T-helper 9 cell (primary cell): ENCODE measurements at regions not wholly inside any gene's neighbourhood (a gene's known extent, or its start where the extent isn't known, plus 50 kb on each side); places are given as distances from the start of the nearest gene placed in this dataset.
"Not testable (repeated sequence)": the region's sequence is repeated elsewhere in the genome, so short reads cannot be mapped to it uniquely, and the experiment has no call there.

Experiments
- DNase-seq: peaks from one replicate; pipeline ENCODE4 v3.0.0-alpha.2; 2020

GRCh38 chrX:16320765-16321355 lies 153.6 kb downstream of the MAGEB17 start:
- DNase-seq: no peak

DNA sequence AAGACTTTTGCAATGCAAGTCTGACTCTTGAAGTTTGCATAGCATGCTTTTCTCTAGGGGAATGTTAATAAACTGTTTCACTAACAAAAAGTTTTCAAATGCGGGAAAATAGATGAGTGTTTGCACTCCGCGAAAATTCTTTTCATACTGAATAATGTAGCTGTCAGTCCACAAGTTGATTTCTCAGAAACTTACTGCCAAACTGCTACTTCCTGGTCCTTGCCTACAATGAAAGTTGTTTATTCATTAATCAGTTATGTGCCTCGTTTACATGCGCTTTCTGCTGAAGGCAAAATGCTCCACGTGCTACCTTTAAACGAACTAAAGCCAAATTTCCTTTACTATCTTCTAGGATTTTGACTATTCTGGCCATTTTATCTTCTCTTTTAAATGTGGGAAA lies 166.2 kb downstream of the MAGEB17 start:
- no peak for DNase-seq

DNA sequence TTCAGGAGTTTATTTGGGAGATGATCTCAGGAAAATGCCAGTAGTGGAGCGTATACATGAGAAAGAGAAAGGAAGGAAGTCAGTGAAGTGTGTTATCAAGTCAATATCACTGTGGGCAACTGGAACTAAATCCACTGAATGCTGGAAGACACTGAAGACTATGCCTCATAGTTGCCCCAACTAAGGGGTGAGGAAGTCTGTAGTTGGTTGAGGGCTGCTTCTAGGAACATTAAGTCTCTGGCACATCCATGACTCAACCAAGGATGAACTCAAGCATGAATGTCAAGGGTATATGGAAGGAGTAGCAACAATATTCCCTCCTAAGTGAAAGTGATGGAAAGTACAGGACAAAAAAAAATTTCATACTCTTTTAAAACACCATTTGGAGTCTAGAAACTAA lies 167.9 kb downstream of the MAGEB17 start:
- no peak for DNase-seq

DNA sequence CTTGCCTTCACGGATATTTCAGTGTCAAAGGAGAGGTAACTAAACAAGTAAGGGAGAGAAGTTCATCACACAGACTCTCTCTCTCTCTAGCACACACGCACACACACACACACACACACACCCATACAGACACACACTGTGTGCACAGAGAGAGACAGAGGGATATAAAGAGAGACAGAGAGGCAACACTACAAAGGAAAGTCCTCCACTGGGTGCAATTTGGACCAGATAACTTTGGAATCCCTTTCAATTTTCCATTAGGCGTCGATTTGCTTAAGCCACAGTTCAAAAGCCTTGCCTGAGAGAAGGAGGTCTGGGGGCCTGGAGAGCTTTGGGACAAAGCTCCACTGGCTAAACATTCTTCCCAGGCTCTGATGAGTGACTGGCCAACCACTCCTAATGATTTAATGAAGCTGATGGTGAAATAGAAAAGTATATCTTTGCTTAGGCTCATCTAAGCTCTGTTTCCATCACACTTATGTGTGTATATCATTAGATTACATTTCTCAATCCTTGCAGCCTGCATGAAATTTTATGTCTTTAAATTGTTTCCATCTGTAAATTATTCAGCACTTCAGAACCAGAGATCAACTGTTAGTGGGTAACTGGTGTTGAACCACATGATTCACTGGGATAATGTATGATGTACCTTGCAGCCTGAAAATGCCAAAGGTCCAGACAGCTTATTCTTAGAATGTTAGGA lies 180.8 kb downstream of the MAGEB17 start:
- no peak for DNase-seq

- no peak for DNase-seq
These were observed 190.6 kb downstream of the MAGEB17 start for GRCh38 chrX:16357902-16358301.

DNA sequence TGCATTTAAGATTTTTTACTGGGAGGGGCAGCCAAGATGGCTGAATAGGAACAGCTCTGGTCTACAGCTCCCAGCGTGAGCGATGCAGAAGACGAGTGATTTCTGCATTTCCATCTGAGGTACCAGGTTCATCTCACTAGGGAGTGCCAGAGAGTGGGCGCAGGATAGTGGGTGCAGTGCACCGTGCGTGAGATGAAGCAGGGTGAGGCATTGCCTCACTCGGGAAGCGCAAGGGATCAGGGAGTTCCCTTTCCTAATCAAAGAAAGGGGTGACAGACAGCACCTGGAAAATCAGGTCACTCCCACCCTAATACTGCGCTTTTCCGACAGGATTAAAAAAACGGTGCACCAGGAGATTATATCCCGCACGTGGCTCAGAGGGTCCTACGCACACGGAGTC lies 192.8 kb downstream of the MAGEB17 start:
- not testable (repeated sequence) for DNase-seq

GRCh38 chrX:16368696-16369095 lies 201.4 kb downstream of the MAGEB17 start:
- DNase-seq: no peak

DNA sequence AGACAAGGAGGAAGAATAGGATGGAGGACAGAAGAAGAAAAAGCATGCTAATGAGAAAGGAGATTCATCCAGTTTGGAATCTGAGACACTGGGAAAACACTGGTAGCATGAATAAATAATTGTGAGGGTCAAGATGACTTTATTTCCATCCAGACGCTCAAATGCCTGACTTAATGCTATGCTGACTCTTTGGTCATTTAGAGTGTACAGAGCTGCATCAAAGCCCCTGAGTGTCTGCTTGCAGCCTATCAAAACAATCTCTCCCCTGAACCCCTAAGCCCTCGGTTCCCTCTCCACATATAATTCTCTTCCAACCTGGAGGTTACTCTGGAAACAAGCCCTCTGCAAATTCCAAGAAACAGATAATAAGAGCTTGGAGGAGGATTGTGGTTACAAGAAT lies 208.8 kb downstream of the MAGEB17 start:
- DNase-seq: no peak

GRCh38 chrX:16386126-16386525 lies 218.8 kb downstream of the MAGEB17 start:
- DNase-seq: no peak

DNA sequence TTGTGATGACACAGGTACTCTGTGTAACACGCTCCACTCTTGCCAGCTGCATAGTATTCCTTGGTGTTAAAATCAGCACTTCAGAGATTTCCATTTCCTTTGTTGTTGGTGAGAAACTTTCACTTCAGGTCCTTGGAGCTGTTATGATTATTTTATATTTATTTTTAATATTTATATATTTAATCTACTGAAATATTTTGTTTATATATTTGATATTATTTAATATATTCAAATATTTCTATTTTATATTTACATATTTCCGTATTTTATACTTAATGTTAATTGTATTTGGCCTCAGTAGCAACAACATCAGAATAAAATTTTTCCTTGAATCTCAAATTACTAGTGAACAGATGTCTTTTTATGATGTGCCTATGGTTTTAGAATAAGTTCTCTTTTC lies 225.3 kb downstream of the MAGEB17 start:
- no peak for DNase-seq

DNA sequence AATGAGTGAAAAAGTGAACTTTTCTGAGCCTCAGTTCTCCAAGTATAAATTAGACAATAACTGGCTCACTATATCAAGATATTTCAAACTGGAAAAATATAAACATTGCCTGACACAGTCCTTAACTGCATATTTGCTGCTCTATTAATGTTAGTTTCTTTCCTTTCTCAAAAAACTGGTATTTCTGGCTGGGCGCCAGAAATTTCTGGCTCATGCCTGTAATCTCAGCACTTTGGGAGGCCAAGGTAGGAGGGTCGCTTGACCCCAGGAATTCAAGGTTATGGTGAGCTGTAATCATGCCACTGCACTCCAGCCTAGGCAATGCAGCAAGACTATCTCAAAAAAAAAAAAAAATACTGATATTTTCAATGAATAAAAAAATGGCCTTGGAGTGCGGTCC lies 227.0 kb downstream of the MAGEB17 start:
- no peak for DNase-seq

DNA sequence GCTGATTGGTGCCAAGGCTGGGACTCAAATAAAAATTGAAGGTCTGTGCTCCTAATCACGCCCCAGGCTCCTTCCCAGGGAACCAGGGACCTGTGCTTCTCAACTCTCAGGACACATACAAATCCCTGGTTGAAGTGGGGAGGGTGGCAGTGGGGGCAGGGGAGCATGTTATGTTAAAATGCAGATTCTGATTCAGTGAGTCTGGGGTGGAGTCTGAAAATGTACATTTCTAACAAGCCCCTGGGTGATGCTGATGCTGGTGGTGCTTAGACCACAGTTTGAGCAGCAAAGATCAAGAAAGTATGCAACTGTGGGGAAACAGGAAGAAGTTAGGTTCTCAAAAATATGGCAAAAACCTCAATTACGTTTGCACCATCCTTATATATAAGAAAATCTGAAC lies 236.5 kb downstream of the MAGEB17 start:
- DNase-seq: no peak

- DNase-seq: no peak
These were observed 233.4 kb upstream of the S100G start for GRCh38 chrX:16416588-16416987.

GRCh38 chrX:16418650-16419049 lies 231.3 kb upstream of the S100G start:
- no peak for DNase-seq

DNA sequence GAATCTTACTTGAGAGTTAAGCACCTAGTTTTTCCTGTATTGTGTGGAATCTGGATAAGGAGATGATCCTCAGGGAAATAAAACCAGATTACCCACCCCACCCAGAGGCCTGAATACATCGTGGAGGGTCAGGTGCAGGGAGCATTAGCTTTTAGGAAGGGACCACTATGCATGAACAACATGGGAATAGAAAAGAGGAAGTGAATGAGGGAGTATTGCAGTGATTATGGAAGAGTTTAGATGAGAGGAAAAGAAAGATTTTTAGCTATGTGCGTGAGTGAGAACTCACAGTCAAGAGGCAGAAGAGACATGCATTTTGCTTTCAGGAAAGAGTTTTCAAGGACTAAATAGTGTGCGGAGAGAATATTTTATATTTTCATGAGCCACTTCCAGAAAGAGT lies 222.3 kb upstream of the S100G start:
- no peak for DNase-seq

DNA sequence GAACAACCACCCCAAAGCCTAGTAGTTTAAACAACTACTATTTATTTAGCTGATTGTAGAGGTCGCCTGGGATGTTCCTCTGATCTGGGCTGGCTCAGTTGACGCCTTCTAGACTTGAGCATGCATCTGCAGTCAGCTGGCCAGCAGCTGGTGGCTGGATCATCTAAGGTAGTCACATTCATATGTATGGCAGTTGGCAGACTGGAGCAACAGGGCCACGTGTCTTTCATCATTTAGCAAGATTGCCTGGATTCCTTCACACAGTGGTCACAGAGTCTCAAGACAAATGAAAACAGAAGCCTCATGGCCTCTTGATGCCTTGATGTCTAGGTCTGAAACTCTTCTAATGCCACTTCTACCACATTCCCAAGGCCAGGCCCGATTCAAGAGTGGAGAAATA lies 220.6 kb upstream of the S100G start:
- no peak for DNase-seq

DNA sequence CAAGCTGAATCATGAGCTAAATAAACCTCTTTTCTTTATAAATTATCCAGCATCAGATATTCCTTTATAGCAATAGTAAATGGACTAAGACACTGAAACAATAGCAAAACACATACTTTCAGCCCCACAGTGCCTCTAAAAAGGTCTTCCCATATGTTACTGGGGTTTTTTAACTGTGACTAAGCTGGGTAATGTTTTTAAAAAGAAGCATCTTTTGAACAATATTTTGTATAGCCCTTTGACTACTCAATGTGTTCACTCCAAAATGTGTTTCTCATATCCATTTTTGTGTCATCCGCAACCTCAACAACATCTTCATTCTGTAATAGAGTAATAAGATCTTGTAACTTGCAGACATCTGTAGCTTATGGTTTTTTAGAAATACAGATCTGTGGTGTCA lies 218.7 kb upstream of the S100G start:
- no peak for DNase-seq

DNA sequence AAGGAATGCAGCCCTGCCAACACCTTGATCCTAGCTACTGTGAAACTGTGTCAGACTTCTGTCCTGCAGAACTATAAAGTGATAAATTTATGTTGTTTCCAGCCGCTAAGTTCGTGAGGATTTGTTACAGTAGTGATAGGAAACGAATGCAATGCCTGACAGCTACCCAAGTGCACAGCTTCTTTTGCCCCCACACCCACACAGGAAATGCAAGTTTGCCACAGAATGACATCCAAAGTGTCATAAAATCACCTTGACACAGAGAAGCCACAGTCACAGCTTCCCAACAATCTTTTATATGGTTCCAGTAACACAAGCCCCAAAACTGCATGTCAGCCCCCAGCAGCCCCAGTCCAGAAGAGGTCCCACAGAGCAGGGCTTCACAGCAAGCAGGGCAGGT lies 216.9 kb upstream of the S100G start:
- DNase-seq: no peak

DNA sequence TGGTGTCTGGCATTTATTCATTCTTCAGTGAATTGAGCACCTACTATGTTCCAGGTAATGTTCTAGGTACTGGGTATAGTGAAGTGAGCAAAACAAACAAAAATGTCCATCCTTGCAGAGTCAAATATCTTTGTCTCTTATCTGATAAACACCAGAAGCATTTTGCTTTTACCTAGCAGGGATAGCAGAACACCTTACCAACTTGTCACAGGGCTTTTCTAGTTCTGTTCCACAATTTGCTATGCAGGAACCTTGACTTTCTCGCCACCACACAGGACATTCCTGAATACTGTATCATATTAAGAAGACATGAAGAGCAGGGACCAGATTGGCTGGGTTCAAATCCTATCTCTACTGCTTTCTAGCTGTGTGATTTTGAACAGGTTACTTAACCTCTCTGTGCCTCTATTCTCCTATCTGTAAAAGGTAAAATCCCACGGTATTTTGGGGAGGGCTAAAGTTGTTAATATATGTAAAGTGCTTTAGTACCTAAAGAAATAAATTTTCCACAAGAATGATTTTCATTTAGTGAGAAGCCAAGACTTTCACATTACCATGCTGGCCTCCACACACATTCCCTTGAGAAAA lies 214.5 kb upstream of the S100G start:
- DNase-seq: no peak

DNA sequence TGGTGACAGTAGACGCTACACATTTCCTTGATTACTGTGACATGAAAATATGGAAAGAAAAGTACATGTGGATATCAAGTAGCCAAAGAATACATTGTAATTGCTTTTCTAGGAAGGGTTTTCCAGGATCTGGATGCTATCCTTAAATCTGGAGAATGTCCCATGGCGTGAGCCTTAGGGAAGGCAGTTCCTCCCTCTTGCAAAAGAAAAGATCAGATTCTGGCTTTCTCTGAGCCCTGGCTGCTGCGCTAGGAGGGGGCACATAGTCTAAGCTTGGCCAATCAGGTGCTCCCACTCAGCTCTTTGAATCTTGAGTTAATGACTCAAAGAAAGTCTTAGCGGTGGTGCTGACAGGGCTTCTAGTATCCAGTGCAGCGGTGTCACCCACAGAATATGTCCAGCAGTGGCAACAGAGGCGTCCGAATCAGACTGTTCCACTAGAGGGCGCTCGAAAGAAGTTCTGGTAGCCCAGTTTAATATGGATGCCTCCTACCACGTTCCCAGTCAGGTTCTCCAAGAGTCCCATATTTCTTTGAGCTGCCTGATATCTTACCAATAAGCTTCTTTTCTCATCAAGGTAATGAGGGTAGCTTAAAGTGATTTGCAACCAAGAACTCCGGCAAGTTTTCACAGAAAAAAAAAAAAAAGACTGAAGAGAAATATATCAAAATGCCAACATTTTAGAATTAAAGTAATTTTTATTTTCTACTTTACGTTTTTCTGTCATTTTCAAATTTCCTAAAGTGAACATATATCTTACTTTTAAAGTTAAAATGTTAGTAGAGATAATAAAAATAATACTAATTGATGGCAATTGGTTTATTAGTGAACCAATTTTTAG lies 213.4 kb upstream of the S100G start:
- peak; percentile 59 for DNase-seq

DNA sequence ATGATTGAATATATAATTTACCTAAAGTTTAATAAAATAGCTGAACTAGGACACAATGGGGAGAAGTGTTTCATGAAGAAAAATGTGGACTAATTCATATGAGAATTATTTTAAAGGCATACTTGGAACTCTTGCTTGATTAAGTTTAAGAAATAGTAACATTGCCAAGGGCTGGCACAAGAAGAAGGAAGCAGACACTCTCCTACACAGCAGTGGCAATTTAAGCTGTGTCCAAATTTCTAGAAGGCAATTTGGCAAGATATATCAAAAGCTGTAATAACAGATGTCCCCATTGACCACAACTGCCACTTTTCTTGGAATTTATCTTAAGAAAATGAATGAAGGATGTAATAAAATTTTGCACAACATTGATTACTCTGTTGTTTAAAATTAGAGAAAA lies 209.5 kb upstream of the S100G start:
- no peak for DNase-seq

DNA sequence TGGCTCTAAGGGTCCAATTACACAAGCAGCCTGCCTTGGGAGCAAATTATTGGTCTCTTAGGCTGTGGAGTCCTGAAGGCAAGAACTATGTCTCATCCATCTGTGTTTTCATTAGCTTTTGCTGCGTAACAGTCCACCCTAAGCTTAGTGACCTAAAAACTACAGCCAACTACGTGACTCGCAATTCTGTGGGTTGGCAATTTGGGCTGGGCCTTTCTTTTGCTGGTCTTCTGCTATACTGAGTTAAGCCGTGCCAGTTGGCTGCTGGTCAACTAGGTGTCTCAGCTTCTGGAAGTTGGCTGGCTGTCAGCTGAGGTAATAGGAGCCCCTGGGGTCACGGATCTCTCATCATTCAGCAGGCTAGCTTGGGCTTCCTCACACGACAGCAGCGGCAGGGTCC lies 205.6 kb upstream of the S100G start:
- no peak for DNase-seq

DNA sequence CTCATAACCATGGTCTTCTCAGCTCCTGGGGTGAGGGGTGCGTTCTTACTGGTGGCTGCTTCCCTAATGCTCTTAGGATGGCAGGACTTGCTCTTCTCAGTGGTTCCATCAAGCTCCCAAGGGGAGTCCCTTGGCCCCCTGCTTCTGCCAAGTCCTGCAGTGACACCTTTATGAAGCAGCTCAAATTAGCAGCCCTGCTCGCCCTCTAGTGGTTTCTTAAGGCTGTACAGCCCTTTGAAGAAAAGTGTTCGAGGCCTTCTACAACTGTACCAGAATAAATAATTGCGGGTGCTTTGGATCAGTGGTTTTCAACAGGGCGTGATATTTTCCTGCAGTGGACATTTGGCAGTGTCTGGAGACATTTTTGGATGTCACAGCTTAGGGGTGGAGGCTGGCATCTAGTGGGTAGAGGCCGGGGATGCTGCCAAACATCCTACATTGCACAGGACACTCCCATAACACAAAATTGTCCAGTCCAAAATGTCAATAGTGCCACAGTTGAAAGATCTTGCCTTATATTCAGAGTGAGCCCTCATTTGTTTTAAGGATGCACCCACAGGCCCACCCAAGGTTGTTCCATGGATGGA lies 204.7 kb upstream of the S100G start:
- DNase-seq: peak; percentile 13
